Suppressor macrophage (primary cell): ENCODE measurements at regions not wholly inside any gene's neighbourhood (a gene's known extent, or its start where the extent isn't known, plus 50 kb on each side); places are given as distances from the start of the nearest gene placed in this dataset.

ENCODE experiments used
- DNase-seq, 4 experiments: peaks; one replicate each; pipeline ENCODE4 v3.0.0-alpha.2; 2020 to 2022

DNA sequence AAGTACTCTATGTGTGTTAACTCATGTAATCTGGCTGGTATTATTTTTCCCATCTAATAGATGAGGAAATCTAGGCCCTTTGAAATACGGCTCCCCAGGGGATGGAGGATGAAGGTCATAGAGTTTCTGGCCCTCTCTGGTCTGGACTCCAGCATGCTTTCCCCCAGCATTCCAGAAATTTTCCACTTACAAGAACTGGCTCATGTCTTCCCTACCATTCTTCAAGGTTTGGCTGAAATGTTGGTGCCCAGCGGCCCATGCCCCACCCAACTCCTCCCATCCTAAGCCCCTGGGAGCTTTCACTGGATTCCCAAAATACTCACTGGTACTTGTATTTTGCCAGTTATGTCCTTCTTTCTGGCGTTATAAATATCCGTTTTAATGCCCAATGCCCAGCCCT is 237.5 kb upstream of the NLRP1 start:
- no peak for DNase-seq

DNA sequence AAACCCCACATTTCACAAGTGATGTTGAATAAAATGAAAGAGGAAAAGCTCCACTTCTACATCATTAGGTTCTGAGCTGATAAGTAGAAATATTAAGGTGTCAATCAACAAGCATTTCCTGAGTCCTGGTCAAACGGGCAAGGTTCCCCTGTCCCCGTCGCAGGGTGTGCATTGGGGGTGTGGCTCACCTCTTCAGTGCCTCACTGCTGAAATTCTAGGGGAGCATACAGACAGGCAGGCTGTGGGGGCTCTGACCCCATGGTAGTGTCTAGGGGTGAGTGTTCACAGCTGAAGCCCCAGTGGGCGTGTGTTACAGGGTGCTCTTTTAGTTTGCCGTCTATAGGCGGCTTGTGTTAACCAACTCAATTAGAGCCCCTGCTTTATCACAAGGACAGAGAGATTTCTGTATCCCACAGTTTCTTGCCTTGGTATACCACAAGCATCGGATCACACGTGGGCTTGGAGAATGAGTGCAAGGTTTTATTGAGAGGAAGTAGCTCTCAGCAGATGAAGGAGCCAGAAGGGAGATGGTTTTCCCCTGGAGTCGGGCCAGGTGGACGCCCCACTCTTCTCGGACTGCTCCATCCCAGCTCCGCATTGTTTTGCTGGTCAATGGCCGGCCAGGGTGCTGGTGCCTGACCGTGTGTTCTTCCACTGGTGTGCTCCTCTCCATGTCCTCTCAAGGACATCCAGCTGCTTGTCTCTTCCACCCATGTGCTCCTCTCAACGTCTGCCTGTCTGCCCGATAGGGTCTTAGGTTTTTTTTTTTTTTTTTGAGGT is 238.2 kb upstream of the NLRP1 start:
- DNase-seq: no peak

DNA sequence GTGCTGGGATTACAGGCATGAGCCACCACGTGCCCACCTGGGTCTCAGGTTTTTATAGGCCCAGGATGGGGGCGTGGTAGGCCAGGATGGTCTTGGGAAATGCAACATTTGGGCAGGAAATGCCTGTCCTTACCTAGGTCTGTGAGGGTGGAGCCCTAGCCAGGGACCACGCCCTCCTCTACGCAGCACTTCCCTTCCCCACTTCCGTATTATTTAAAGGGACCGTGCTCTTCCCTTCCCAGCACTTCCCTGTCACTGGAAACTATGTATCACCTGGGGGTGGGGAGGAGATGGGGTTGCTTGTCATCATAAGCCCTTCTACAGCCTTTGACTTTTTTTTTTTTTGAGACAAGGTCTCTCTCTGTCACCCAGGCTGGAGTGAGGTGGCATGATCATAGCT is 238.9 kb upstream of the NLRP1 start:
- no peak for DNase-seq

DNA sequence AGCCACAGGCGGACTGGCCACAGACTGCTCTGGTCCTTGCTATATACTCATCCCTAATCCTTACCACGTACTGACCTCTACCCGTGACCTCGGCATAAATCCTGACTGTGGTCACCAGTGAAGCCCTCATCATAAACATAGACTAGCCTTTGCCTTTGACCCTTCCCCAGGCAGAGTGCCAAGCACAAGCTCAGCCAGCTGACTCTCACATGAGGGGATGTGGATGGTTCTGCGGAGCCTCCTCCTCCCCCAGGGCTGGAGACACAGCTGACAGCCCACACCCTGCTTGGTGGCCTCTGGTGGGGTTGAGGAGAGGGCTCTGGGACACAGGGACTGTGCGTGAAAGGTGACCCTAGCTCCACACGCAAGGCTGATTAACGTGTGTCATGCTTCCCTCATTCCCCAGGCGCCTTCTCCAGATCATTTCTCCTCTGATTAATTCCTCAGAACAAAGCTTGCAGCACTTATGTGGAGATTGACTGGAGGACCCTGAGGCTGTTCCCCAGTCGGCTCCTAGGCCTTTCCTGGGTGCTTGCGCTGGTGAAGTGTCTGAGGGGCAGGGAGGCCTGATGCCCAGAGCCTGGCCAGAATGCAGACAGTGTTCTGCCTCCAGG is 241.5 kb upstream of the NLRP1 start:
- no peak for DNase-seq

DNA sequence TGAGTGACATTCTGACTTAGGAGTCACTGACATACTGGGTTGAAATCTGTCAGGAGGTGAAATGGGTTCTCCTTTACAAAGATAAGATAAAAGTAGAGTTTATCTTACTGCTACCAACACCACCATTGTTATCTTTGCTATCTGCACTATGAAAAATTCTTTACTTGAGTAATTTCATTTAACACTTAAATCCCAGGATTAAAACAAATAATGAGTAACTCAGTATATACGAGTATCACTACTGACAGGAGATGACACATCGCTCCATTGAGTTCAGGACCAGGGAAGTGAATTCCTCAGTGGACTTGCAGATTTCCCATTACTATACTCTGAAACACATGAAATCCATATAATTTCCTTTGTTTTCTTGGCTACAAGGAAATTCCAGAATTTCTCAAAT is 242.1 kb upstream of the NLRP1 start:
- no peak for DNase-seq

DNA sequence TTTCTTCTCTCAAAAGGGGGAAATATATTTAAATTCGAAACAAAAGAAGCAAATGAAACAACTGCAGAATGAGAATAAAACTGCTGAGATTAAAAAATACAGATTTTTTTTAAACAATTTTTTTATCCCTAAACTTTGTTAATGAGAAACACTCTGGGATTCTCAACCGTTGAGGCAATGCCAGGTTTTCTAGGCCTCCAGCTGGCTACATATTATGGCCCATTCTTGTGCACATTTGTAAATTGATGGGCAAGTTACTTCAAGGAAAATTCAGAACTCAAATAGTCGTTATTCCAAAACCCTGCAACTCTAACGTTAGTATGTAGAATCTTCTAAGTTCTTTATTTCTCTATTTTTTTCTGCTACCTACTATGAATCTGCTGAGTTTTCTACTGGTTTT is 239.3 kb upstream of the WSCD1 start:
- no peak for DNase-seq

DNA sequence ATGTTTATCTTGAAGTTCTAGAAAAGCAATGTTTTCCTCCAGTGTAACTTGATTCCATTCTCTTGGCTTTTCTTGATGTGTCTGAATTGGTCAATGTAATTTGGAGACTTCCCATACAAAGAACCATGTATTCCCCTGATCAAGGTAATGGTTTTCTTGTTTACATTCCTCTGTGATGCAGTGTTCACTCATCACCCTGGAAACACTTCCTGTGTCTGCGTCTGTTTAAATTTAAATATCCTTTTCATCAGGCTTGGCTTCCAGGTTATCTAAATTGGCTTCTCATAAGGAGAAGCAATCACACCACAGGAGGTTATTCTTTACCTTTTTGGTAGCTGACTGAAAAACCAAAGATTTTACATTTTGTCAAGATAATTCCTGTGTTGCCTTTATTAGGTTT is 237.3 kb upstream of the WSCD1 start:
- DNase-seq: no peak

DNA sequence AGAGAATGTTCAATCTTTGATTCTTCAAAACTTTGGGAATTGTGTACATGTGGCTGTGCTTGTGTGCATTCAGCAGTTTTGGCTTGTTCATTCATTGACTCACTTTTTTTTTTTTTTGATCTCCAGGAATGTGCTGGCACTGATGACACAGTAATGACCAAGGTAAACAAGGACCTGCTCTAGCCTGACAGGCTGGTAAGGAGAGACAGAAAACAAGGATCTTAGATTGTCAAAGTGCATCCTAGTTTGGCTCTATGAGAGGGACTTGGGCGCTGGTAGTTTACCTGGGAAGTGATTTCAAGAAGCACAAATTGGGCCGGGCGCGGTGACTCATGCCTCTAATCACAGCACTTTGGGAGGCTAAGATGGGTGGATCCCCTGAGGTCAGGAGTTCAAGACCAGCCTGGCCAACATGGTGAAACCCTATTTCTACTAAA is 233.1 kb upstream of the WSCD1 start:
- no peak for DNase-seq

DNA sequence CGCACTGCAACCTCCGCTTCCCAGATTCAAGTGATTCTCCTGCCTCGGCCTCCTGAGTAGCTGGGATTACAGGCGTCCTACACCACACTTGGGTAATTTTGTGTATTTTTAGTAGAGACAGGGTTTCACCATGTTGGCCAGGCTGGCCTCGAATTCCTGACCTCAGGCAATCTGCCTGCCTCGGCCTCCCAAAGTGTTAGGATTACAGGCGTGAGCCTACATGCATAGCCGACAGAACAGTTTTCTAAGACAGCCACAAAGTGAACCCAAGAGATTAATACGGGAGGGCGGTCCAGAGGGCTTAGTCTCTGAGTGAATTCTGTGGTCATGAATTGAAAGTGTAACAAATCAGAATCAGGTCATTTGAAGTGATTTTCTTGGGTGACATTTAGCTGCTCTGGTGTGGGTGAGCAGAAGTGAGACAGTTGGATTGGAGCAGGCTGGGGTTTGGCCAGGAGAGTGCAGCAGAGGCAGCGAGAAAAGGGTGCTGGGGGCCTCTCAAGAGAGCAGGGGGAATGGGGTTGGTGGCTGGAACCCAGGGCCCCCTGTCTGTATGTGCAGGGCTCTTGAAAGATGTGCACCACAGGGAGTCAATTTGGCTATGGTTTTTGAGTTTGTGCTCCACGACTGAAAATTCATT is 231.4 kb upstream of the WSCD1 start:
- DNase-seq: no peak

DNA sequence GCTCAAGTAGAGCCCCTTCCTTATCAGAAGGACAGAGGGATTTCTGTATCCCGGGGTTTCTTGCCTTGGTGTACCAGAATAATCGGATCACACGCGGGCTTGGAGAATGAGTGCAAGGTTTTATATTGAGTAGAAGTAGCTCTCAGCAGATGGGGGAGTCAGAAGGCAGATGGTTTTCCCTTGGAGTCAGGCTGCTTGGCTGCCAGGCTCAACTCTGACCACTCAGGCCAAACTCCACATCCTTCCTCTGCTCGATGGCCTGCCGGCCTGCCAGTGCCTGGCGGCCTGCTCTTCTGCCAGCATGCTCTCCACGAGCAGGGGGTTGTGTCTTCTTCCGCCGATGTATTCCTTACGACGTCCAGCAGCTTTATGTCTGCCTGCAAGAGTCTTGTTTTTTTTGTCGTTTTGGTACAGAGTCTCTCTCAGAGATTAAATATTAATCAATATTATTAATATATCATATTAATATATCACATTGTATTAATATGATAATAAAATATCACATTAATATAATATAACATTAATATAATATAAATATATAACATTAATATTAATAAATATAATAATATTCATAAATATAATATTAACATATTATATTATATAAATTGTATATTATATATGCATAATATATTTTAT is 229.2 kb upstream of the WSCD1 start:
- DNase-seq: no peak

DNA sequence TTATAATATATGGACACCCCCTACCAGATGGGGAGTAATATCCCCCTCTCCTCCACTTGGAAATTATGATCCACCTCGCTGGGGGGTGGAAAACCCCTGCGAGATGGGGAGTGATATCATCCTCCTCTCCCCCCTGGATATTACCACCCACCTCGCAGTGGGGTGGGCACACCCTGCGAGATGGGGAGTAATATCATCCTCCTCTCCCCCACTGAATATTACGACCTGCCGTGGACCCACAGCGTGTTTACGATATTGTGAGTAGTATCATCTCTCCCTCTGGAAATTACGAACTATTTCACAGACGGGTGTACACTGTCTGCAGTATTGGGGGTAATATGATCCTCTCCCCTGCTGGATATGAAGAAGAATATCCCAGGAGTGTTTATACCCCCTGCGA is 228.3 kb upstream of the WSCD1 start:
- no peak for DNase-seq

DNA sequence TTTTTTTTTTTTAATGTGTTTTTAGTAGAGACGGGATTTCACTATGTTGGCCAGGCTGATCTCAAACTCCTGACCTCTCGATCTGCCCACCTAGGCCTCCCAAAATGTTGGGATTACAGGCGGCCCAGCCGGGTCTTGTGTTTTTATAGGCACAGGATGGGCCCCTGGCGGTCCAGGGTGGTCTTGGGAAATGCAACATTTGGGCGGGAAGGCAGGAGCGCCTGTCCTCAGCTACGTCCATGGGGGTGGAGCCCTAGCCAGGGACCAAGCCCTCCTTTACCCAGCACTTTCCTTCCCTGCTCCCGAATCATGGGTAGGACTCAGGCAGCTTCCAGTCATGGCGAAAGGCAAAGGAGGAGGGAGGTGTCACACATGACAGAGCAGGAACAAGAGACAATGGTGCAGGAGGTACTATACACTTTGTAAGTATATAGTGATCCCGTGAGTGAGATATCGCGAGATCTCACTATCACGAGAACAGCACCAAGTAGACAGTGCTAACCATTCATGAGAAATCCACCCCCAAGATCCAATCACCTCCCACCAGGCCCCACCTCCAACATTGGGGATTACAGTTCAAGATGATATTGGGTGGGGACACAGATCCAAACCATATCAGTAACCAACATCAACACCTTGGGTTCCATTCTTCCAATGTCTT is 226.7 kb upstream of the WSCD1 start:
- DNase-seq: no peak

DNA sequence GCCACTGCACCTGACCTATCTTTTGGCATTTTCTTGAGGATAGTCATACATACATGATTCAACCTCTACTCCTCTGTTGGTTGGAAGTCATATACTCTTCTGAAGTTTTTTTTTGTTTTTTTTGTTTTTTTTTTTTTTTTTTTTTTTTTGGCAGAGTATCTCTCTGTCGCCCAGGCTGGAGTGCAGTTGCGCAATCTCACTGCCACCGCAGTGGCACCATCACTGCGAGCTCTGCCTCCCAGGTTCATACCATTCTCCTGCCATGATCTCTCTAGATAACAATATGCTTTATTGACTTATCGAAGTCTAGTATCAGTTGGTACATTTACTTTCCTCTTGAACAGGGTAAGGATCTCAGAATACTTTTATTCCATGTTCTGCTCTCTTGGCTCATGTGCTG is 224.2 kb upstream of the WSCD1 start:
- no peak for DNase-seq

DNA sequence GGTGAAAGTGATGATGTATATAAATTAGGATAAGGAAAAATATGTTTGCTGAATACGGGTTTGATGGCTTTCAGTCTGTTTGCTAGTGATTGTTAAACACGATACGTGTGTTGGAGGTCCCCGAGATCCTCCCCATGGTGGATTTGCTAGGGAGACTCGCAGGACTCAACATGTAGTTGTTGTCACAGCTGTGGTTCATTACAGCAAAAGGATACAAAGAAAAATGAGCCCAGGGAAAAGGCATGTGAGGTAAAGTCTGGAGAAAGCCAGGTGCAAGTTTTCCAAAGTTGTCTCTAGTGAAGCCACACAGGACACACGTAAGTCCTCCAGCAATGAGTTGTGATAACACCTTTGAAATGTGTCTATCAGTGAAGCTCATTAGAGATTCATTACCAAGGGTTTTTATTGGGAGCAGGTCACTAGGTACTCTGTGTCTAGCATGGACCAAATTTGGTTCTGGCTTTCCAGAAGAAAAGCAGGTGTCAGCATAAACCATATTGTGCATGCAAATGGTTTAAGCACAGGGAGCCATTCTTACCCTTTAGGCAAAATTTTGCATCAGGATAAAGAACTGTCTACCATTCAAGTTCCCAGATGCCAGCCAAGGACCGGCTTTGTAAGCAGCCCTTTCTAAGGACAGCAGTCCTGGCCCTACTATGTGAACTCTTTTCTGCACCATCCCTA is 215.2 kb upstream of the WSCD1 start:
- DNase-seq: no peak

DNA sequence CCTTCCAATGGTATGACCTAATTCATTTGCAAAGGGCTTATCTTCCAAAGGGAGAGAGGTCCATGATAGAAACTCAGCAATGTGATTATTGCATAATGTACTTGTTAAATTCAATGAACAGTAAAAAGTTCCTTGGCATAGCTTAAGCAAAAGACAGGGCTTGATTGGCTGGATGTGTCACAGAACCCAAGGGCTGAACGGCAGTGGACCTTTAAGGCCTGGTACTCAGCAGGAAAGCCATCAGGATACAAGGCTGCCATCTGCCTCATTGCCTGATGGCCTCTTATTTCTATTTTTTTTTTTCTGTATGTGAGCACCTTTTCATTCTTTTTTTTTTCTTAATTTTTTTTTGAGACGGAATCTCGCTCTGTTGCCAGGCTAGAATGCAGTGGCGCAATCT is 208.9 kb upstream of the WSCD1 start:
- no peak for DNase-seq

DNA sequence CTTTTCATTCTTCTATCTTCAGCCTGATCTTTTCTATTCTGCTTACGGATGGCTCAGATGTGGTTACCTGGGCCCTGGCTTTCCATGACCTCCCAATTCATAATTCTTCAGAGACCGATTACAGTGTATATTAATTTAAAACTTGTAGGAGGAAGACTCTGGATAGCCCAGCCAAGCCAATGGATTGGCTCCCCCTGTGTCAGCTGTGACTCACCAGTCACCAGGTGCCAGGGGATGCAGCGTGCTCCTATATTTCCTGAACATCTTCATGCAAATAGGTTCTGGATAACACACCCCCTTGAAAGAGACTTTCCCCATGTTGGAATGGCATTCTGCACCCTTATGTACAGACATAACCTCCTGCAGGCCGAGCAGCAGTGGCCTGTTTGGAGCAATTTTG is 208.3 kb upstream of the WSCD1 start:
- DNase-seq: no peak

DNA sequence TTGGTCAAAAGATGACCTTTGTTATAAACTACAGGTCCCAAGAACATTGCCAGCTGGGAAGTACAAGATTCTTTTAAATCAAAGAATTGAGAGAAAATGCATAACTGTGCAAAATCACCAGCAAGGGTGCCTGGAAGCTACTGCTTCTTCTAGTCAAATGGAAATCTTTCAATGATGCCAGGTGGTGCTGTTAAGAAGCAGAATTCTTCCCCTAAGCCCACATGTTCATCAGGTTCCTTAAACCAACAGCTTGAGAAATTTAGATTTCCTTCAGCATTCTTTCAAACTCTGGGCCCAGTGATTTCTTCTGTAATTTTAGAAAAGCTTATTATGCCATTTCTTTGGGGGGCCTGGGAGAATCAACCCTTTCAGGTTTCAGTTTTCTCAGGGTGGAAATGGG is 207.8 kb upstream of the WSCD1 start:
- no peak for DNase-seq

DNA sequence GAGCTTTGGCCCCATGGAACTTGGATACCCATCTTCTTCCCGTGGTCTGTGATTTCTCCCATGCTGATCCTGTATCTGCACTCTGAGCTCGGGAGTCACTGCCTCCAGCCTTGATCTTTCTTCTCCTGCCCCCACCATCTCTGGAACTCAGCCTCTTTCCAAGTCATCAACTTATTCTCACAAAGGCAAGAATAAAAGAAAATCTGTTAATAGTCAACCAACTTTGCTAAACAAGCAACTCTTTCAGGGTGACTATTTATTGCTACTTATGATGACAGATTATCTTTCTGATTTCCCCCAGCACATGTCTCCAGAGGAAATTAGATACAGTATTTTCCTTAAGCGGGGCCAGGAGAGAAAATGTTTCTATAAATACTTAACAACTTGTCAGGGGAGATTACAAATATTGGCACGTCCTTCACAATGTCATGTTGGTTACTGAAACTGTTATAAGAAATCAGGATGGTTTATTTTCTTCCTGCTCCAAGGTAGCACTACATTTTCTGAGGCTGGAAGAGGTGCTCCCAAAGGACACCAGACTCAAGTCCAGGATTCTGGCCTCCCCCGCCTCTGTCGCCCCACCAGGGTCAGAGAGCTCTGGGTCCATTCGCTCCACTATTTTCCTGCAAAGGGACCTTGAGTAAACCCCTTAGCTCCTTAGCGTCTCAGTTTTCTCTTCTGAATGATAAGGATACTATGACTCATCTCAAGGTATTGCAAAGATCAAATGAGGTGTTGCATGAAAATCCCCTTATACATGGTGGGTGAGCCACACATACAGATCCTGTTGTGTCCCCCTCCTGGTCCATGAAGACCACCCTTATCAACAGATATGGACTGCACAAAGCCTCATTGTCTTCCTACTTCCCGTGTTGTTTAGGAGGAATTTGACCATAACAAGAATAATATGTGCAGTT is 205.2 kb upstream of the WSCD1 start:
- DNase-seq: no peak

DNA sequence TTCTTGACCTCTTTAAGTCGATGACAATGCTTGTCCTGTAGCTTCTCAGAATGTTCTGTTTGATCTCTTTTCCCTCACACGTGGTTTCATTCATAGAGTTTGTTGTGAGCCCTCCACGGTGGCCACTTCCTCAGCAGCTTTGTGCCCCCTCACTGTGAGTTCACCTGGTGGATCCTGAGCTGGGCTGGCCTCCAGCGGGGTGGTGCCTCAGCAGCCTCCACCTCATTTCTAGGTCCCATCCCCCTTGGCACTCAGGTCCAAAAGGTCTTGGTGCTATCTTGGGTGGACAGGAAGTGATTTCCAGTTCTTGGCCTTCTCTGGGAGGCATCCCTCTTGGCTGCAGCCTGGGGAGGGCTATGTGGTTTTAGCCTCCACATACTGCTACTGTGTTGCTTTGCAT is 203.2 kb upstream of the WSCD1 start:
- no peak for DNase-seq

DNA sequence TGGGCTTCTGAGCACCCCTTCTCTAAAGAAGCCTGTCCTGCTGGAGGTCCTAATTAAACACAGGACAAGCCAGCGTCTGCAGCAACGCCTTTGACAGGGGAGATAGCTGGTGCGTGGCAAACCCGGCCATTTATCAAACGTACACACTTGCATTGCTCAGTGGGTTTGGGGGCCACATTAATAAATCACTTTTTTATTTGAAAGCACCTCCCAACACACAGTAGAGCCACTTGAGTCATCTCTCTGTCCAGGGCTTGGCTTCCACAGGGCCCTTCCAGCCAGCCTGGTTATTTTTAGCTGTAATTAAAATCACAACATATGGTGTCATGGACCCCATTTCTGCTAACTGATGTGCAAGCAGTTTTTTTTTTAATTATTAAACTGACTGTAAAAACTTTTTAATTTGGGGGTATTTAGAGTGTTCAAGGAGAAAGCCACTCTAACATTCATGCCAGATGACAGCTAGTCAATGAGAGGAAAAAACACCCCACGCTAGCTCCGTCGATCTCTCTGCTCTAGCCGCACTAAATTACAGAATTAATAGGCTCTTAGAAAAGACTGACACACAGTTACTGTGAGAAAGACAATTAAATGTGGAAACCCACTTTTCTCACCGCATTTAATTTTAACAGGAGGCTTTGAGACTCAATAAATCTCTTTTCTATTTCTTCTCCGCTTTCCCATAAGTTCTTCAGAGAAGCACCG is 201.0 kb upstream of the WSCD1 start:
- no peak for DNase-seq
